Sciatic nerve (tissue), 2 donors: ENCODE measurements at regions not wholly inside any gene's neighbourhood (a gene's known extent, or its start where the extent isn't known, plus 50 kb on each side); places are given as distances from the start of the nearest gene placed in this dataset.
"Not testable (repeated sequence)": the region's sequence is repeated elsewhere in the genome, so short reads cannot be mapped to it uniquely, and the experiment has no call there.

ENCODE experiments used
- ATAC-seq: fragments of 200-7000 bp; cut with Tn5 transposase; one replicate; pipeline ENCODE4 v1.9.1; 2020; ENCODE audit warnings: mild to moderate bottlenecking, moderate library complexity
- DNase-seq: peaks from one replicate; pipeline ENCODE4 v3.0.0-alpha.2; 2020; ENCODE audit warnings: low spot score
- intact Hi-C: fragments of 100-400 bp; cut with DNase I; formaldehyde crosslinking; loops from one replicate; pipeline ENCODE4 v1.14.2; 2022
- donor health status: DM: no; HTN: no; CAD: no.
- donor health status: DM: no; HTN: no; CAD: no.

- intact Hi-C loops: no loop called here
- no peak for DNase-seq
- no peak for ATAC-seq
Measured at GRCh38 chr5:136814619-136815378, 449.5 kb upstream of the TRPC7 start.

- intact Hi-C loops, ATAC-seq, DNase-seq: not testable (repeated sequence)
Measured at GRCh38 chr5:136812270-136812669, 446.9 kb upstream of the TRPC7 start.

- DNase-seq: no peak
- ATAC-seq: no peak
- intact Hi-C loops: no loop called here
Measured at GRCh38 chr5:136811551-136811950, 446.2 kb upstream of the TRPC7 start.

- DNase-seq: no peak
- ATAC-seq: no peak
- intact Hi-C loops: no loop called here
Measured at GRCh38 chr5:136811086-136811485, 445.7 kb upstream of the TRPC7 start.

- ATAC-seq: no peak
- DNase-seq: no peak
- intact Hi-C loops: no loop called here
Measured at GRCh38 chr5:136810261-136810801, 445.0 kb upstream of the TRPC7 start.

- intact Hi-C loops: no loop called here
- DNase-seq: no peak
- ATAC-seq: no peak
Measured at GRCh38 chr5:136809382-136809781, 444.0 kb upstream of the TRPC7 start.

GRCh38 chr5:136808756-136809155 lies 443.4 kb upstream of the TRPC7 start:
- intact Hi-C loops: no loop called here
- ATAC-seq (no peak), DNase-seq (no peak)

GRCh38 chr5:136805466-136805865 lies 440.1 kb upstream of the TRPC7 start:
- DNase-seq: no peak
- intact Hi-C loops: no loop called here
- no peak for ATAC-seq

- no peak for ATAC-seq
- intact Hi-C loops: no loop called here
- no peak for DNase-seq
Measured at GRCh38 chr5:136802383-136802782, 437.0 kb upstream of the TRPC7 start.

GRCh38 chr5:136799806-136800372 lies 434.5 kb upstream of the TRPC7 start:
- no peak for ATAC-seq
- no peak for DNase-seq
- intact Hi-C loops: no loop called here

- intact Hi-C loops: no loop called here
- ATAC-seq (no peak), DNase-seq (no peak)
Measured at GRCh38 chr5:136793300-136793699, 428.0 kb upstream of the TRPC7 start.

GRCh38 chr5:136781464-136781863 lies 416.1 kb upstream of the TRPC7 start:
- no peak for ATAC-seq
- DNase-seq: no peak
- intact Hi-C loops: no loop called here

GRCh38 chr5:136780518-136780917 lies 415.2 kb upstream of the TRPC7 start:
- ATAC-seq (no peak), DNase-seq (no peak)
- intact Hi-C loops: no loop called here

- DNase-seq (no peak), ATAC-seq (no peak)
- intact Hi-C loops: no loop called here
Measured at GRCh38 chr5:136776022-136776927, 410.9 kb upstream of the TRPC7 start.

- ATAC-seq (no peak), DNase-seq (no peak)
- intact Hi-C loops: no loop called here
Measured at GRCh38 chr5:136772491-136772890, 407.1 kb upstream of the TRPC7 start.

GRCh38 chr5:136769900-136770684 lies 404.7 kb upstream of the TRPC7 start:
- DNase-seq (peak; percentile 73), ATAC-seq (peak; percentile 87)
- intact Hi-C loops: no loop called here

- DNase-seq (no peak), ATAC-seq (no peak)
- intact Hi-C loops: no loop called here
Measured at GRCh38 chr5:136769093-136769492, 403.7 kb upstream of the TRPC7 start.

- intact Hi-C loops: no loop called here
- ATAC-seq (no peak), DNase-seq (no peak)
Measured at GRCh38 chr5:136768457-136768856, 403.1 kb upstream of the TRPC7 start.

- DNase-seq: no peak
- intact Hi-C loops: no loop called here
Measured at GRCh38 chr5:136766456-136766855, 401.1 kb upstream of the TRPC7 start.

More at GRCh38 chr5:136766456-136766855, 401.1 kb upstream of the TRPC7 start:
- ATAC-seq: no peak
